ENCODE measurements at regions not wholly inside any gene's neighbourhood (a gene's known extent, or its start where the extent isn't known, plus 50 kb on each side); places are given as distances from the start of the nearest gene placed in this dataset.

DNA sequence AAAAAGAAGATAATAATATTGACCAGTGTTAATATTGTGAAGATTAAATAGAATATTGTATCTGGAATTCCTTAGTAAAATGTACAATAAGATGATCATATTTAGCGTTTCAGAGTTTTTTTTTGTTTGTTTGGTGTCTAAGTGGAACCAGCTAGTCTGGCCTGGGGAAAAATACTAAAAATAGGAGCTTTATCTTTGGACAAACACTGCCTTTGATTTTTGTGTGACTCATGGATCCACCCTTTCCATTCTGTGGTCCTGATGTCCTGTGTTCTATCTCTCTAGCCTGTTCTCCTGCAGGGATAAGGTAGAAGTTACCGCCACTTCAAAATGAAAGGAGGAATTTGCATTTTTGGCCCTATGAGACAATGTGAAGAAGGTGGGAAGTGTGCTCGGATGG, 79.7 kb upstream of the CRBN start:
- TF ChIP-seq POLR2A (IDR thresholded peaks at IDR 0.05) (no peak), POLR2AphosphoS5 (IDR thresholded peaks at IDR 0.05) (no peak), CTCF (IDR thresholded peaks at IDR 0.05 in 8 of 11, conservative IDR thresholded peaks at IDR 0.05 in 3 of 11) (no peak)
- H3K27ac ChIP-seq: no peak overlapping the region
- H3K4me1 ChIP-seq: no peaks in the 10 kb centered on the region
- no peaks in the 10 kb centered on the region for H3K27me3 ChIP-seq (replicated peaks in 1 of 7)
- DNase-seq: no peak
- H3K9me3 ChIP-seq: no peaks in the 10 kb centered on the region
- intact Hi-C loops (cut with DNase I; ENCODE audit: low total_unique reads): no loop called here
- 76 to 91% (median 83%) methylated on average over 3 of the region's 3 CpGs for WGBS, 5 donors
- H3K36me3 ChIP-seq: no peaks in the 10 kb centered on the region
- no peak overlapping the region for H3K4me3 ChIP-seq

- Histone ChIP-seq H3K4me3 (no peak overlapping the region), H3K27ac (no peak overlapping the region), H3K4me1 (no peaks in the 10 kb centered on the region), H3K27me3 (replicated peaks in 1 of 7) (no peaks in the 10 kb centered on the region), H3K36me3 (no peaks in the 10 kb centered on the region), H3K9me3 (peaks cover 0 to 3% (median 0%) of the 10 kb centered on the region in 8 donors)
- no peak for TF ChIP-seq CTCF (IDR thresholded peaks at IDR 0.05 in 8 of 11, conservative IDR thresholded peaks at IDR 0.05 in 3 of 11)
- no peak for TF ChIP-seq POLR2AphosphoS5 (IDR thresholded peaks at IDR 0.05)
- no peak for TF ChIP-seq POLR2A (IDR thresholded peaks at IDR 0.05)
- no peak for DNase-seq
- intact Hi-C loops (cut with DNase I; ENCODE audit: low total_unique reads): no loop called here
- WGBS, 5 donors: 70 to 94% (median 89%) methylated on average over 3 of the region's 3 CpGs
These were observed 78.8 kb upstream of the CRBN start for GRCh38 chr3:3258281-3258680.

DNA sequence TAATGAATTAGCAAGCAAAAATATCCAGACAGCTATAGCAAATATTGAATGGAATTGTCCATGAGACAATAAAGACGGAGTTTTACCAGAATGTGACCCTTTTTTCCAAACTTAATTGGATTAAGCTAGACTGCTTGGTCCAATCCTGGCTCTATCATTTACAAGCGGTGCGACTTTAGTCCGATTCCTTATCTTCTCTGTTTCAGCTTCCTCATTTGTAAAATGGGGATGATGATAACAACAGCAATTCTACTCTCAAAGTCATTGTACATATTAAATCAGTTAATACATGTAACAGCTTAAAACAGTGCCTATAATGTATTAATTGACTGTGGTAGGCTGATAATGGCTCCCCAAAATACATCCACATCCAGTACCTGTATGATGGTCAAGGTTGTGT, 62.1 kb upstream of the CRBN start:
- WGBS, 5 donors: 54 to 89% (median 72%) methylated on average over 4 of the region's 4 CpGs
- peaks cover 0 to 8% (median 0%) of the 10 kb centered on the region in 7 donors for H3K27me3 ChIP-seq (replicated peaks in 1 of 7)
- H3K36me3 ChIP-seq: no peaks in the 10 kb centered on the region
- no peak for TF ChIP-seq CTCF (IDR thresholded peaks at IDR 0.05 in 8 of 11, conservative IDR thresholded peaks at IDR 0.05 in 3 of 11)
- TF ChIP-seq POLR2AphosphoS5 (IDR thresholded peaks at IDR 0.05): no peak
- no peak for TF ChIP-seq POLR2A (IDR thresholded peaks at IDR 0.05)
- no peaks in the 10 kb centered on the region for H3K9me3 ChIP-seq
- no peaks in the 10 kb centered on the region for H3K4me1 ChIP-seq
- DNase-seq: no peak
- no peak overlapping the region for H3K27ac ChIP-seq
- no peak overlapping the region for H3K4me3 ChIP-seq
- intact Hi-C loops (cut with DNase I; ENCODE audit: low total_unique reads): no loop called here

GRCh38 chr3:3240986-3241385, 61.5 kb upstream of the CRBN start:
- H3K27ac ChIP-seq: no peak overlapping the region
- intact Hi-C loops (cut with DNase I; ENCODE audit: low total_unique reads): no loop called here
- H3K4me1 ChIP-seq: no peaks in the 10 kb centered on the region
- H3K36me3 ChIP-seq: no peaks in the 10 kb centered on the region
- DNase-seq: no peak
- TF ChIP-seq CTCF (IDR thresholded peaks at IDR 0.05 in 8 of 11, conservative IDR thresholded peaks at IDR 0.05 in 3 of 11): no peak
- TF ChIP-seq POLR2AphosphoS5 (IDR thresholded peaks at IDR 0.05): no peak
- TF ChIP-seq POLR2A (IDR thresholded peaks at IDR 0.05): no peak
- H3K4me3 ChIP-seq: no peak overlapping the region
- no peaks in the 10 kb centered on the region for H3K9me3 ChIP-seq
- 42 to 51% (median 48%) methylated on average over 3 of the region's 3 CpGs for WGBS, 5 donors
- H3K27me3 ChIP-seq (replicated peaks in 1 of 7): peaks cover 0 to 8% (median 0%) of the 10 kb centered on the region in 7 donors
